SK-N-SH (cell line): ENCODE measurements at regions not wholly inside any gene's neighbourhood (a gene's known extent, or its start where the extent isn't known, plus 50 kb on each side); places are given as distances from the start of the nearest gene placed in this dataset.

Experiments
- CTCF ChIA-PET: fragments of 300-600, 350-600 bp; formaldehyde crosslinking; extraction: SDS; loops from one replicate; lab custom pipeline; 2021; lab: Yijun Ruan, JAX
- POLR2A ChIA-PET: fragments of 350-600 bp; sonication (Branson Sonifier 250); formaldehyde crosslinking; extraction: SDS; loops from one replicate; lab custom pipeline; 2020; ENCODE audit warnings: antibody characterized with exemption, inconsistent platforms; lab: Yijun Ruan, JAX
- DNase-seq: peaks from one replicate; pipeline ENCODE4 v3.0.0; 2012
- H2AFZ ChIP-seq: fragments of 200-600 bp; sonication (generic); 2 replicates; pipeline ENCODE4 v1.8.1; 2016; ENCODE audit warnings: antibody characterized with exemption, mild to moderate bottlenecking, low read depth
- H3F3A ChIP-seq: fragments of 200-600 bp; sonication (generic); replicated peaks from 2 replicates; pipeline ENCODE3; 2016; ENCODE audit warnings: antibody characterized with exemption, mild to moderate bottlenecking; ENCODE audit not compliant: insufficient read depth
- H3K27ac ChIP-seq, 2 experiments: fragments of 200-500 bp in 1 of 2; fragments of 200-600 bp in 1 of 2; sonication (Bioruptor generic) in 1 of 2; sonication (generic), shearing (Covaris generic) in 1 of 2; 2 replicates each; pipeline versions ENCODE4 v1.5.1 to v1.6.1; 2014 to 2016; ENCODE audit warnings: low read depth in 2 of 2, inconsistent platforms in 1 of 2, low read length in 1 of 2, mild to moderate bottlenecking in 1 of 2, mixed read lengths in 1 of 2
- H3K27me3 ChIP-seq: fragments of 200-600 bp; sonication (generic), shearing (Covaris generic); 2 replicates; pipeline ENCODE4 v1.6.1; 2016; ENCODE audit warnings: mixed run types; ENCODE audit not compliant: insufficient read depth
- H3K36me3 ChIP-seq, 2 experiments: fragments of 200-500 bp in 1 of 2; fragments of 200-600 bp in 1 of 2; sonication (Bioruptor generic) in 1 of 2; sonication (generic) in 1 of 2; replicated peaks in 1 of 2; 2 replicates each; pipeline versions ENCODE3 to v1.5.1; 2014 to 2016; ENCODE audit warnings: low read length in 1 of 2, mild to moderate bottlenecking in 1 of 2; ENCODE audit not compliant: insufficient read depth in 2 of 2, control insufficient read depth in 1 of 2
- H3K4me1 ChIP-seq, 2 experiments: fragments of 200-500 bp in 1 of 2; fragments of 200-600 bp in 1 of 2; sonication (Bioruptor generic) in 1 of 2; sonication (generic), shearing (Covaris generic) in 1 of 2; 2 replicates each; pipeline versions ENCODE4 v1.5.1 to v1.6.1; 2014 to 2016; ENCODE audit warnings: low read depth in 1 of 2, low read length in 1 of 2, mixed run types in 1 of 2; ENCODE audit not compliant: insufficient read depth in 2 of 2, control insufficient read depth in 1 of 2
- H3K4me2 ChIP-seq: fragments of 200-600 bp; sonication (generic), shearing (Covaris generic); 2 replicates; pipeline ENCODE4 v1.6.1; 2017; ENCODE audit warnings: mixed run types
- H3K4me3 ChIP-seq, 2 experiments: fragments of 200-500 bp in 1 of 2; fragments of 200-600 bp in 1 of 2; sonication (Bioruptor generic) in 1 of 2; sonication (generic), shearing (Covaris generic) in 1 of 2; 2 replicates each; pipeline versions ENCODE4 v1.5.1 to v1.8.1; 2014 to 2016; ENCODE audit warnings: low read depth in 2 of 2, inconsistent platforms in 1 of 2, low read length in 1 of 2, mild to moderate bottlenecking in 1 of 2, mixed read lengths in 1 of 2, moderate library complexity in 1 of 2
- H3K79me2 ChIP-seq: fragments of 200-600 bp; sonication (generic); 2 replicates; pipeline ENCODE4 v1.8.1; 2017; ENCODE audit warnings: mild to moderate bottlenecking; ENCODE audit not compliant: insufficient read depth
- H3K9ac ChIP-seq: fragments of 200-600 bp; sonication (generic); 2 replicates; pipeline ENCODE4 v1.6.1; 2017; ENCODE audit warnings: mixed run types
- H3K9me2 ChIP-seq: fragments of 200-600 bp; sonication (generic); 2 replicates; pipeline ENCODE4 v1.6.1; 2017; ENCODE audit warnings: mixed run types
- H3K9me3 ChIP-seq: fragments of 200-600 bp; sonication (generic); 2 replicates; pipeline ENCODE4 v1.6.1; 2017; ENCODE audit warnings: mixed run types, mild to moderate bottlenecking, moderate library complexity
- H4K20me1 ChIP-seq: fragments of 200-600 bp; sonication (generic); 2 replicates; pipeline ENCODE4 v1.6.1; 2017; ENCODE audit warnings: mild to moderate bottlenecking, mixed run types; ENCODE audit not compliant: insufficient read depth
- CHD2 ChIP-seq: fragments of 150-350 bp; IDR thresholded peaks from 2 replicates; pipeline ENCODE4 v1.6.1; 2018; ENCODE audit warnings: low read length; ENCODE audit not compliant: partially characterized antibody
- EP300 ChIP-seq, 2 experiments: IDR thresholded peaks; 2 replicates each; pipeline versions ENCODE4 v1.4.0 to v1.6.1; 2012; ENCODE audit warnings: borderline replicate concordance in 1 of 2, low read depth in 1 of 2, low read length in 1 of 2
- EZH2phosphoT487 ChIP-seq: fragments of 200-600 bp; sonication (generic); IDR thresholded peaks from 2 replicates; pipeline ENCODE4 v1.6.1; 2017; ENCODE audit warnings: low read depth, mixed run types, mild to moderate bottlenecking, antibody characterized with exemption, moderate library complexity, borderline replicate concordance
- FOSL2 ChIP-seq: IDR thresholded peaks from 2 replicates; pipeline ENCODE4 v1.4.0; 2012; ENCODE audit warnings: low read depth, mild to moderate bottlenecking, moderate library complexity, borderline replicate concordance
- FOXM1 ChIP-seq: IDR thresholded peaks from 2 replicates; pipeline ENCODE4 v1.4.0; 2012; ENCODE audit warnings: low read depth, mild to moderate bottlenecking
- MEF2A ChIP-seq: IDR thresholded peaks from 2 replicates; pipeline ENCODE4 v1.4.0; 2012; ENCODE audit warnings: low read depth, borderline replicate concordance
- MXI1 ChIP-seq: IDR thresholded peaks from 2 replicates; pipeline ENCODE4 v1.6.1; 2012; ENCODE audit warnings: mild to moderate bottlenecking, low read depth, low read length, improper control_type of control experiment
- POLR2AphosphoS5 ChIP-seq: IDR thresholded peaks from 2 replicates; pipeline ENCODE4 v1.6.1; 2012; ENCODE audit warnings: low read depth, low read length
- RXRA ChIP-seq: IDR thresholded peaks from 2 replicates; pipeline ENCODE4 v1.4.0; 2012; ENCODE audit warnings: low read depth, mild to moderate bottlenecking, borderline replicate concordance
- SMC3 ChIP-seq: IDR thresholded peaks from 2 replicates; pipeline ENCODE4 v1.6.1; 2012; ENCODE audit warnings: low read depth, low read length, improper control_type of control experiment
- TAF1 ChIP-seq: IDR thresholded peaks from 2 replicates; pipeline ENCODE4 v1.6.1; 2012; ENCODE audit warnings: low read depth, mild to moderate bottlenecking, low read length, moderate library complexity, borderline replicate concordance
- TCF12 ChIP-seq: IDR thresholded peaks from 2 replicates; pipeline ENCODE4 v1.4.0; 2012
- TEAD4 ChIP-seq: IDR thresholded peaks from 2 replicates; pipeline ENCODE4 v1.4.0; 2012; ENCODE audit warnings: mild to moderate bottlenecking, borderline replicate concordance; ENCODE audit not compliant: insufficient read depth
- USF2 ChIP-seq: fragments of 150-350 bp; IDR thresholded peaks from 2 replicates; pipeline ENCODE4 v1.6.1; 2017; ENCODE audit warnings: antibody characterized with exemption, low read length, low read depth, borderline replicate concordance
- YY1 ChIP-seq: IDR thresholded peaks from 2 replicates; pipeline ENCODE4 v1.4.0; 2012; ENCODE audit warnings: low read depth, mild to moderate bottlenecking
- WGBS: methylation state at CpG from one replicate; pipeline ENCODE4 v1.1.6; 2017; ENCODE audit warnings: low lambda C conversion rate; 5-methylcytosine and 5-hydroxymethylcytosine counted together
- TF ChIP-seq, protein P1 (sequence below): IDR thresholded peaks from 2 replicates; pipeline ENCODE4 v1.4.0; 2012; ENCODE audit warnings: low read depth, borderline replicate concordance

GRCh38 chr5:98099448-98100105, 673.9 kb upstream of the RGMB start:
- Histone ChIP-seq H4K20me1 (no peaks in the 10 kb centered on the region), H3K79me2 (no peaks in the 10 kb centered on the region), H3K9me3 (no peaks in the 10 kb centered on the region), H3K4me2 (0 out of 2 replicates have a peak overlapping the region, but pooled peaks have one; percentile 44), H3K4me1 (peaks cover 0 to 9% of the 10 kb centered on the region in 2 experiments; a peak in 3 of 4 replicates), H3K36me3 (no peaks in the 10 kb centered on the region), H3F3A (peaks cover 11% of the 10 kb centered on the region), H2AFZ (peak overlapping the region; percentile 82), H3K27ac (peak overlapping the region in 1 of 2 experiments; percentile 69; a peak in 2 of 4 replicates), H3K27me3 (no peaks in the 10 kb centered on the region), H3K4me3 (no peak overlapping the region), H3K9ac (no peak overlapping the region), H3K9me2 (no peaks in the 10 kb centered on the region)
- peak; percentile 14; the same call in 1 of the 2 replicates for TF ChIP-seq FOSL2
- TF ChIP-seq RXRA: no peak
- no peak for DNase-seq
- ChIA-PET CTCF (no interaction called here), POLR2A (no interaction called here)
- 51% methylated on average over 3 of the region's 3 CpGs for WGBS

DNA sequence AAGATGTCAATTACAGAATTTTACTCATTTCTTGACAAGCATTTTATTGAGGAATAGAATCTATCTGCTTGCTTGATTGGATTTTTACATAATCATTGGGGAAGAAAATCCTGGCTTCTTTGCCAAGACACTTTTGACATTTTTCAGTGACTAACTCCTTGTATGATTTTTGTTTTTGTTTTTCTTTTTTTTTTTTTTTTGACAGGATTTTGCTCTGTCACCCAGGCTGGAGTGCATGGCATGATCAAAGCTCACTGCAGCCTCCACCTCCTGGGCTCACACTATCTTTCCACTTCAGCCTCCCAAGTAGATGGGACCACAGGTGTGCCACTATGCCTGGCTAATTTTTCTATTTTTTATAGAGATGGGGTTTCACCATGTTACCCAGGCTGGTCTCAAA, 672.3 kb upstream of the RGMB start:
- H3K4me1 ChIP-seq: peaks cover 0 to 13% of the 10 kb centered on the region in 2 experiments; a peak in 3 of 4 replicates
- no peaks in the 10 kb centered on the region for H3K27me3 ChIP-seq
- no peaks in the 10 kb centered on the region for H3K9me2 ChIP-seq
- no peak overlapping the region for H3K4me2 ChIP-seq
- ChIA-PET POLR2A (no interaction called here), CTCF (interaction anchor here (1.0 kb wide), 1 partner anchor 667 kb away, joined by 3 read pairs; no protein-coding TSS in a partner anchor)
- H3K79me2 ChIP-seq: no peaks in the 10 kb centered on the region
- H3K9ac ChIP-seq: no peak overlapping the region
- peaks cover 11% of the 10 kb centered on the region for H3F3A ChIP-seq
- no peak overlapping the region for H3K4me3 ChIP-seq
- TF ChIP-seq FOXM1: no peak
- TF ChIP-seq CHD2: no peak
- no peak for TF ChIP-seq TEAD4
- TF ChIP-seq POLR2AphosphoS5: no peak
- TF ChIP-seq FOSL2: no peak
- TF ChIP-seq YY1: no peak
- no peak for TF ChIP-seq EP300 (IDR thresholded peaks at IDR 0.05; ENCODE audit: borderline replicate concordance in 1 of 2, low read depth in 1 of 2, low read length in 1 of 2)
- TF ChIP-seq, protein P1, sequence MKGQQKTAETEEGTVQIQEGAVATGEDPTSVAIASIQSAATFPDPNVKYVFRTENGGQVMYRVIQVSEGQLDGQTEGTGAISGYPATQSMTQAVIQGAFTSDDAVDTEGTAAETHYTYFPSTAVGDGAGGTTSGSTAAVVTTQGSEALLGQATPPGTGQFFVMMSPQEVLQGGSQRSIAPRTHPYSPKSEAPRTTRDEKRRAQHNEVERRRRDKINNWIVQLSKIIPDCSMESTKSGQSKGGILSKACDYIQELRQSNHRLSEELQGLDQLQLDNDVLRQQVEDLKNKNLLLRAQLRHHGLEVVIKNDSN: no peak
- no peak for TF ChIP-seq SMC3
- TF ChIP-seq MXI1: no peak
- TF ChIP-seq TCF12: no peak
- no peak for TF ChIP-seq EZH2phosphoT487
- TF ChIP-seq USF2: no peak
- TF ChIP-seq TAF1: no peak
- no peak for TF ChIP-seq MEF2A
- H2AFZ ChIP-seq: no peak overlapping the region
- no peaks in the 10 kb centered on the region for H3K36me3 ChIP-seq
- peak overlapping the region in 1 of 2 experiments; percentile 69; a peak in 1 of 4 replicates for H3K27ac ChIP-seq
- DNase-seq: no peak
- no peaks in the 10 kb centered on the region for H3K9me3 ChIP-seq
- no peaks in the 10 kb centered on the region for H4K20me1 ChIP-seq
